ENCODE measurements at regions not wholly inside any gene's neighbourhood (a gene's known extent, or its start where the extent isn't known, plus 50 kb on each side); places are given as distances from the start of the nearest gene placed in this dataset.

DNA sequence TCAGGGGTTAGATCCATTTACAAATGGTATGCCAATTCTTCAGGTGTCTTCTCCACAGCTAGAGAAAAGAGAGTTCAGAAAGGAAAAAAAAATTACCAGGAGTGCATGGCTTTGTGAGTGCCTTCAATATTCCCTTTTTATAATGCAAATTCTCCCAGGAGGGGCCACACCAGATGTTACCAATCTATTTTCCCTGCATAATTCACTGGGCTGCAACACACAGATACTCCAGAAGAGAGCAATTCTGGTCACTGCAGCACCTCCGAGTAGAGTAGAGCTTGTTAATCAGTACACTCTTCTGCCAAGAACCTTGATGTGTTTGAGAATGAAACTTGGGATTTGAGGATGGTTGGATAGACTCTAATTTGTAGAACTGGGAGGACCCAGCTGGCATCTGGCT, 80.7 kb upstream of the SPRED1 start:
- ChIA-PET CTCF (no interaction called here), POLR2A (interaction anchor here (1.5 kb wide), 1 partner anchor 80 kb away, joined by 3 read pairs; no protein-coding TSS in a partner anchor)
- TF ChIP-seq ARNT (IDR thresholded peaks at IDR 0.05) = no peak
- TF ChIP-seq LEF1 (IDR thresholded peaks at IDR 0.05; ENCODE audit: borderline replicate concordance) = no peak
- no peak for TF ChIP-seq ELF4 (IDR thresholded peaks at IDR 0.05)
- no peak for TF ChIP-seq FOXK2 (IDR thresholded peaks at IDR 0.05)
- TF ChIP-seq BHLHE40 (IDR thresholded peaks at IDR 0.05; ENCODE audit: borderline replicate concordance) = no peak
- no peak for DNase-seq (ENCODE audit: extremely low spot score)

DNA sequence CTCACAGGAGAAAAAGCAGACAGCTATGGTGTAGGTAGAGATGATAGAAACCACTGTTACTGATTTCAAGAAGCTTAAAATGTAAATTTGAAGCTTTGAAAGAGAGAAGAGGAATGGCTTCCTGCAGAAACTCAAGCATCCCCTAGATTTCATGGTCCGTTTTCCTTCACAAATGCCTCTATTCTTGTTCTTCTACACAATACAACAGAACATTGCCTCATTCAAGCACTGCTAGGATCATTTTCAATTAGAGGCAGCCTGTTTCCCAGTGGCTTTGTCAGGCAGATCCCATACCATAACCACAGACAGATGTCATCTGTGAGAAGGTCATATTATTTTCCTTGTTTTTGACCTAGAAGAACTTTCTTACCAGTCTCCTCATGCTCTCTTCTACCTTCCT, 77.9 kb upstream of the SPRED1 start:
- ChIA-PET POLR2A (no interaction called here), CTCF (no interaction called here)
- no peak for DNase-seq (ENCODE audit: extremely low spot score)
- TF ChIP-seq HDGF (IDR thresholded peaks at IDR 0.05; ENCODE audit: borderline replicate concordance) = no peak
- TF ChIP-seq FOXA1 (IDR thresholded peaks at IDR 0.05) = no peak
- no peak for TF ChIP-seq ARNT (IDR thresholded peaks at IDR 0.05)
- TF ChIP-seq SUZ12 (IDR thresholded peaks at IDR 0.05) = no peak
- TF ChIP-seq L3MBTL2 (conservative IDR thresholded peaks at IDR 0.05) = no peak
- no peak for TF ChIP-seq FOXM1 (IDR thresholded peaks at IDR 0.05; ENCODE audit: borderline replicate concordance)
- TF ChIP-seq, protein P1, sequence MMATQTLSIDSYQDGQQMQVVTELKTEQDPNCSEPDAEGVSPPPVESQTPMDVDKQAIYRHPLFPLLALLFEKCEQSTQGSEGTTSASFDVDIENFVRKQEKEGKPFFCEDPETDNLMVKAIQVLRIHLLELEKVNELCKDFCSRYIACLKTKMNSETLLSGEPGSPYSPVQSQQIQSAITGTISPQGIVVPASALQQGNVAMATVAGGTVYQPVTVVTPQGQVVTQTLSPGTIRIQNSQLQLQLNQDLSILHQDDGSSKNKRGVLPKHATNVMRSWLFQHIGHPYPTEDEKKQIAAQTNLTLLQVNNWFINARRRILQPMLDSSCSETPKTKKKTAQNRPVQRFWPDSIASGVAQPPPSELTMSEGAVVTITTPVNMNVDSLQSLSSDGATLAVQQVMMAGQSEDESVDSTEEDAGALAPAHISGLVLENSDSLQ (IDR thresholded peaks at IDR 0.05) = no peak
- no peak for TF ChIP-seq TARDBP (IDR thresholded peaks at IDR 0.05)
- no peak for TF ChIP-seq CTBP1 (IDR thresholded peaks at IDR 0.05; ENCODE audit: borderline replicate concordance)
- TF ChIP-seq LEF1 (IDR thresholded peaks at IDR 0.05; ENCODE audit: borderline replicate concordance) = no peak
- TF ChIP-seq ZNF384 (IDR thresholded peaks at IDR 0.05) = no peak
- TF ChIP-seq FOXK2 (IDR thresholded peaks at IDR 0.05) = no peak
- no peak for TF ChIP-seq BHLHE40 (IDR thresholded peaks at IDR 0.05; ENCODE audit: borderline replicate concordance)
- TF ChIP-seq NFRKB (IDR thresholded peaks at IDR 0.05) = no peak
- TF ChIP-seq ELF4 (IDR thresholded peaks at IDR 0.05) = no peak
- TF ChIP-seq SP1 (IDR thresholded peaks at IDR 0.05) = no peak

- ChIA-PET CTCF (no interaction called here), POLR2A (no interaction called here)
- TF ChIP-seq SP1 (IDR thresholded peaks at IDR 0.05) = no peak
- DNase-seq (ENCODE audit: extremely low spot score) = no peak
Observed at GRCh38 chr15:38176155-38176554, 76.5 kb upstream of the SPRED1 start.

- ChIA-PET POLR2A (no interaction called here), CTCF (no interaction called here)
- no peak for DNase-seq (ENCODE audit: extremely low spot score)
- TF ChIP-seq, protein P1 (IDR thresholded peaks at IDR 0.05) = no peak
- TF ChIP-seq FOXM1 (IDR thresholded peaks at IDR 0.05; ENCODE audit: borderline replicate concordance) (no peak), LEF1 (IDR thresholded peaks at IDR 0.05; ENCODE audit: borderline replicate concordance) (no peak), TARDBP (IDR thresholded peaks at IDR 0.05) (no peak), L3MBTL2 (conservative IDR thresholded peaks at IDR 0.05) (no peak), FOXK2 (IDR thresholded peaks at IDR 0.05) (no peak), SP1 (IDR thresholded peaks at IDR 0.05) (no peak), SUZ12 (IDR thresholded peaks at IDR 0.05) (no peak)
Observed at GRCh38 chr15:38176691-38177090, 75.9 kb upstream of the SPRED1 start.

GRCh38 chr15:38182900-38183299, 69.7 kb upstream of the SPRED1 start:
- CTCF ChIA-PET = interaction anchor here (0.7 kb wide), 1 partner anchor 174 kb away, joined by 4 read pairs; no protein-coding TSS in a partner anchor

DNA sequence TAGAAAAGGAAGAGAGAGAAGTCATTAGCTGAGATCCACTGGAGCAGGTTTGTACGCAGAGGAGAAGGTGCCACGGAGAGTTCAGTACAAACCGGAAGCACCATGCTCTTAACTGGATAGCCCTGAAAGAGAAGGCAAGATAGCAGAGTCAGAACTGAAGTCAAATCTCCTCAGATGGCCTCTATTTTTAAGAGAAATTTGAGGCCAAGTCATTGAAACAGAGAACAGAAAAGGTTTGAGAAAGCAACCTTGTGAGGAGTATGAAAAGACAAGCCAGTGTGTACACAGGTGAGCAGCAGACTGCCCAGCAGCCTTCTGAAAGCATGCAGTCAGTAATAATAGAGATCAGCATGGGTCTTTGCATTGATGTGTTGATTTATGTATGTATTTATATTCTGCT, 66.1 kb upstream of the SPRED1 start:
- ChIA-PET CTCF (no interaction called here), POLR2A (no interaction called here)
- no peak for TF ChIP-seq TARDBP (IDR thresholded peaks at IDR 0.05)
- no peak for TF ChIP-seq ARNT (IDR thresholded peaks at IDR 0.05)
- TF ChIP-seq SUZ12 (IDR thresholded peaks at IDR 0.05) = no peak
- TF ChIP-seq NFRKB (IDR thresholded peaks at IDR 0.05) = no peak
- no peak for TF ChIP-seq CTBP1 (IDR thresholded peaks at IDR 0.05; ENCODE audit: borderline replicate concordance)
- no peak for TF ChIP-seq L3MBTL2 (conservative IDR thresholded peaks at IDR 0.05)
- TF ChIP-seq ELF4 (IDR thresholded peaks at IDR 0.05) = no peak
- TF ChIP-seq LEF1 (IDR thresholded peaks at IDR 0.05; ENCODE audit: borderline replicate concordance) = no peak
- no peak for TF ChIP-seq FOXK2 (IDR thresholded peaks at IDR 0.05)
- TF ChIP-seq FOXM1 (IDR thresholded peaks at IDR 0.05; ENCODE audit: borderline replicate concordance) = no peak
- TF ChIP-seq SP1 (IDR thresholded peaks at IDR 0.05) = no peak
- TF ChIP-seq FOXA1 (IDR thresholded peaks at IDR 0.05) = no peak
- no peak for TF ChIP-seq BHLHE40 (IDR thresholded peaks at IDR 0.05; ENCODE audit: borderline replicate concordance)
- no peak for TF ChIP-seq ZNF384 (IDR thresholded peaks at IDR 0.05)
- TF ChIP-seq HDGF (IDR thresholded peaks at IDR 0.05; ENCODE audit: borderline replicate concordance) = no peak
- no peak for DNase-seq (ENCODE audit: extremely low spot score)

More at GRCh38 chr15:38182900-38183299, 69.7 kb upstream of the SPRED1 start:
- POLR2A ChIA-PET = no interaction called here
- TF ChIP-seq HDGF (IDR thresholded peaks at IDR 0.05; ENCODE audit: borderline replicate concordance) (no peak), LEF1 (IDR thresholded peaks at IDR 0.05; ENCODE audit: borderline replicate concordance) (no peak), CTBP1 (IDR thresholded peaks at IDR 0.05; ENCODE audit: borderline replicate concordance) (no peak), FOXM1 (IDR thresholded peaks at IDR 0.05; ENCODE audit: borderline replicate concordance) (no peak), FOXK2 (IDR thresholded peaks at IDR 0.05) (no peak), TARDBP (IDR thresholded peaks at IDR 0.05) (no peak)
- no peak for DNase-seq (ENCODE audit: extremely low spot score)

- ChIA-PET CTCF (no interaction called here), POLR2A (no interaction called here)
- no peak for TF ChIP-seq TARDBP (IDR thresholded peaks at IDR 0.05)
- TF ChIP-seq ELF4 (IDR thresholded peaks at IDR 0.05) = no peak
- no peak for TF ChIP-seq FOXA1 (IDR thresholded peaks at IDR 0.05)
- no peak for TF ChIP-seq ARNT (IDR thresholded peaks at IDR 0.05)
- TF ChIP-seq FOXK2 (IDR thresholded peaks at IDR 0.05) = no peak
- TF ChIP-seq ZNF384 (IDR thresholded peaks at IDR 0.05) = no peak
- TF ChIP-seq CTBP1 (IDR thresholded peaks at IDR 0.05; ENCODE audit: borderline replicate concordance) = no peak
- TF ChIP-seq LEF1 (IDR thresholded peaks at IDR 0.05; ENCODE audit: borderline replicate concordance) = no peak
- TF ChIP-seq SP1 (IDR thresholded peaks at IDR 0.05) = no peak
- TF ChIP-seq BHLHE40 (IDR thresholded peaks at IDR 0.05; ENCODE audit: borderline replicate concordance) = no peak
- no peak for TF ChIP-seq NFRKB (IDR thresholded peaks at IDR 0.05)
- TF ChIP-seq SUZ12 (IDR thresholded peaks at IDR 0.05) = no peak
- TF ChIP-seq HDGF (IDR thresholded peaks at IDR 0.05; ENCODE audit: borderline replicate concordance) = no peak
- TF ChIP-seq L3MBTL2 (conservative IDR thresholded peaks at IDR 0.05) = no peak
- no peak for TF ChIP-seq FOXM1 (IDR thresholded peaks at IDR 0.05; ENCODE audit: borderline replicate concordance)
- TF ChIP-seq, protein P1 (IDR thresholded peaks at IDR 0.05) = no peak
- DNase-seq (ENCODE audit: extremely low spot score) = no peak
Observed at GRCh38 chr15:38187630-38188313, 64.9 kb upstream of the SPRED1 start.

All from HEK293T (cell line).